ENCODE measurements at regions not wholly inside any gene's neighbourhood (a gene's known extent, or its start where the extent isn't known, plus 50 kb on each side); places are given as distances from the start of the nearest gene placed in this dataset.

DNA sequence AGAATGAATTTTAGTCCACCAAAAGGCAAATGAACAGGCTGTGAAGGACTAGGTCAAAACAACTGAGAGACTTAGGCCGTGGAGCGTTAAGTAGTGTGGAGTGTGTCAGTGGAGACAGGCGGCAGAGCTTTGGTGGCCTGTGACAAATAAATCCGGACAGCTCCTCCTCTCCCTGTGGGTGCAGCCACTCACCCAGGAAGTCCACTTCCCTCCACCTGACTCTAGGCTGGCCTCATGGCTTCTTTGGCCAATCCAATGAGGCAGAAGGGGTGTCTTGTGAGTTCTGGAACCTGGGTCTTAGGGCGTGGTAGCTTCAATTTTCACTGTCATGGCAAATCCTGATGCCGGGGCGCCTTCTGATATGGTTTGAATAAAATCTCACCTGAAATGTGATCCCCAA is 180.9 kb upstream of the C14orf180 start:
- no peak for TF ChIP-seq POLR2A (IDR thresholded peaks at IDR 0.05; ENCODE audit: low read length)
- no peak for TF ChIP-seq GATA1 (IDR thresholded peaks at IDR 0.05; ENCODE audit: low read depth, low read length)

Measured in erythroblast (primary cell).